ENCODE measurements at regions not wholly inside any gene's neighbourhood (a gene's known extent, or its start where the extent isn't known, plus 50 kb on each side); places are given as distances from the start of the nearest gene placed in this dataset.

GRCh38 chr2:155747531-155747930 lies 585.0 kb downstream of the NR4A2 start:
- TF ChIP-seq, protein P1, sequence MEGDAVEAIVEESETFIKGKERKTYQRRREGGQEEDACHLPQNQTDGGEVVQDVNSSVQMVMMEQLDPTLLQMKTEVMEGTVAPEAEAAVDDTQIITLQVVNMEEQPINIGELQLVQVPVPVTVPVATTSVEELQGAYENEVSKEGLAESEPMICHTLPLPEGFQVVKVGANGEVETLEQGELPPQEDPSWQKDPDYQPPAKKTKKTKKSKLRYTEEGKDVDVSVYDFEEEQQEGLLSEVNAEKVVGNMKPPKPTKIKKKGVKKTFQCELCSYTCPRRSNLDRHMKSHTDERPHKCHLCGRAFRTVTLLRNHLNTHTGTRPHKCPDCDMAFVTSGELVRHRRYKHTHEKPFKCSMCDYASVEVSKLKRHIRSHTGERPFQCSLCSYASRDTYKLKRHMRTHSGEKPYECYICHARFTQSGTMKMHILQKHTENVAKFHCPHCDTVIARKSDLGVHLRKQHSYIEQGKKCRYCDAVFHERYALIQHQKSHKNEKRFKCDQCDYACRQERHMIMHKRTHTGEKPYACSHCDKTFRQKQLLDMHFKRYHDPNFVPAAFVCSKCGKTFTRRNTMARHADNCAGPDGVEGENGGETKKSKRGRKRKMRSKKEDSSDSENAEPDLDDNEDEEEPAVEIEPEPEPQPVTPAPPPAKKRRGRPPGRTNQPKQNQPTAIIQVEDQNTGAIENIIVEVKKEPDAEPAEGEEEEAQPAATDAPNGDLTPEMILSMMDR (IDR thresholded peaks at IDR 0.05) = no peak

- TF ChIP-seq, protein P1 (IDR thresholded peaks at IDR 0.05) = no peak
These were observed 599.2 kb downstream of the NR4A2 start for GRCh38 chr2:155733091-155733853.

GRCh38 chr2:155730804-155731203 lies 601.7 kb downstream of the NR4A2 start:
- TF ChIP-seq, protein P1 (IDR thresholded peaks at IDR 0.05) = no peak

GRCh38 chr2:155727187-155727895 lies 605.2 kb downstream of the NR4A2 start:
- TF ChIP-seq, protein P1 (IDR thresholded peaks at IDR 0.05) = no peak

DNA sequence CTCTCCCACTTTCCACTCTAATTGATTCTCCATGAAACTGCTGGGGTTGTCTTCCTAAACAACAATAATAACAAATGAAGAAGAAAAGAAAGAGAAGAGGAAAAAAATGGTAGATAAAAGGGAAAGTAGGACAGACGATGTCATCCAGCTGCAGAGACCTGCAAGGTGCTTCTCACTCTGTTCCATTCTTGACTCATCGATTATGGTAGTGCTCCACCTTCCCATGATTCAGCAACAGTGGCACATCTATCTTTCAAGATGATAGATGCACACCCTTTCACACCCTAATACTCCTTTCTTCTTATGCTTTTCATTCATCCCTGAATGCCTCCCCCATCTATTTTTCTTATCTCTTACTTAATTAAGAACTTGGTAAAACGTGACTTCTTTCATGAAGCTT lies 610.2 kb downstream of the NR4A2 start:
- TF ChIP-seq, protein P1 (IDR thresholded peaks at IDR 0.05) = no peak

- TF ChIP-seq, protein P1 (IDR thresholded peaks at IDR 0.05) = no peak
These were observed 616.8 kb downstream of the NR4A2 start for GRCh38 chr2:155715705-155716104.

- TF ChIP-seq, protein P1 (IDR thresholded peaks at IDR 0.05) = no peak
These were observed 617.5 kb downstream of the NR4A2 start for GRCh38 chr2:155714983-155715382.
